NB4 (cell line): ENCODE measurements at regions not wholly inside any gene's neighbourhood (a gene's known extent, or its start where the extent isn't known, plus 50 kb on each side); places are given as distances from the start of the nearest gene placed in this dataset.

Experiments
- DNase-seq: peaks from one replicate; pipeline ENCODE4 v3.0.0; 2010; ENCODE audit warnings: low read depth
- H3K4me3 ChIP-seq: one replicate; pipeline ENCODE4 v1.5.1; 2011; ENCODE audit warnings: mild to moderate bottlenecking, low read depth, low read length, moderate library complexity
- MYC ChIP-seq: IDR thresholded peaks from 2 replicates; pipeline ENCODE4 v1.6.1; 2011; ENCODE audit warnings: low read depth, low read length
- POLR2A ChIP-seq: IDR thresholded peaks from 2 replicates; pipeline ENCODE4 v1.6.1; 2011; ENCODE audit warnings: mild to moderate bottlenecking; ENCODE audit not compliant: insufficient read length; ENCODE audit errors: extremely low read depth
- TF ChIP-seq, protein P1 (sequence below): IDR thresholded peaks from one replicate; pipeline ENCODE4 v1.5.1; 2012; ENCODE audit warnings: low read depth, low read length
- TF ChIP-seq, protein P2 (sequence below): IDR thresholded peaks from 2 replicates; pipeline ENCODE4 v1.6.1; 2011; ENCODE audit warnings: low read depth, low read length

DNA sequence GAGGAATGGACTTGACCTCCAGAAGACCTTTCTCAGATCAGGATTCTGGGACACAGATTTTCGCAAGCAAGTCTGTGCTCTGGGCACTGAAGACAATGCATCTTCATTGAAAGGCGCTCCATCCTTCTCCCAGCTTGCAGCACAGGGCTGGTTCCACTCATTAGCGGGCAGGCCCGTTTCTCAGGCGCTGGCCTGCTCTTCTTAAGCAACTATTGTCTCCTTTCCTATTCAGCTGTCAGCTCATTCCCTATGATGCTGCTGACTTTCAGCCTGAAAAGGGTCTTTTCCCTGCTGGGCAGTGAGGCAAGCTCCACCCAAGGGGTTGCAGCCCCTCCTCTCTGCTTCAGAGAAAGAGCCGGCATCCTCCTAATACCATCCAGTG, 91.9 kb upstream of the PLXNA2 start:
- no peak overlapping the region for H3K4me3 ChIP-seq
- TF ChIP-seq, protein P1, sequence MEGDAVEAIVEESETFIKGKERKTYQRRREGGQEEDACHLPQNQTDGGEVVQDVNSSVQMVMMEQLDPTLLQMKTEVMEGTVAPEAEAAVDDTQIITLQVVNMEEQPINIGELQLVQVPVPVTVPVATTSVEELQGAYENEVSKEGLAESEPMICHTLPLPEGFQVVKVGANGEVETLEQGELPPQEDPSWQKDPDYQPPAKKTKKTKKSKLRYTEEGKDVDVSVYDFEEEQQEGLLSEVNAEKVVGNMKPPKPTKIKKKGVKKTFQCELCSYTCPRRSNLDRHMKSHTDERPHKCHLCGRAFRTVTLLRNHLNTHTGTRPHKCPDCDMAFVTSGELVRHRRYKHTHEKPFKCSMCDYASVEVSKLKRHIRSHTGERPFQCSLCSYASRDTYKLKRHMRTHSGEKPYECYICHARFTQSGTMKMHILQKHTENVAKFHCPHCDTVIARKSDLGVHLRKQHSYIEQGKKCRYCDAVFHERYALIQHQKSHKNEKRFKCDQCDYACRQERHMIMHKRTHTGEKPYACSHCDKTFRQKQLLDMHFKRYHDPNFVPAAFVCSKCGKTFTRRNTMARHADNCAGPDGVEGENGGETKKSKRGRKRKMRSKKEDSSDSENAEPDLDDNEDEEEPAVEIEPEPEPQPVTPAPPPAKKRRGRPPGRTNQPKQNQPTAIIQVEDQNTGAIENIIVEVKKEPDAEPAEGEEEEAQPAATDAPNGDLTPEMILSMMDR: no peak
- TF ChIP-seq, protein P2, sequence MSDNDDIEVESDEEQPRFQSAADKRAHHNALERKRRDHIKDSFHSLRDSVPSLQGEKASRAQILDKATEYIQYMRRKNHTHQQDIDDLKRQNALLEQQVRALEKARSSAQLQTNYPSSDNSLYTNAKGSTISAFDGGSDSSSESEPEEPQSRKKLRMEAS: no peak
- TF ChIP-seq POLR2A (no peak), MYC (no peak)
- no peak for DNase-seq

DNA sequence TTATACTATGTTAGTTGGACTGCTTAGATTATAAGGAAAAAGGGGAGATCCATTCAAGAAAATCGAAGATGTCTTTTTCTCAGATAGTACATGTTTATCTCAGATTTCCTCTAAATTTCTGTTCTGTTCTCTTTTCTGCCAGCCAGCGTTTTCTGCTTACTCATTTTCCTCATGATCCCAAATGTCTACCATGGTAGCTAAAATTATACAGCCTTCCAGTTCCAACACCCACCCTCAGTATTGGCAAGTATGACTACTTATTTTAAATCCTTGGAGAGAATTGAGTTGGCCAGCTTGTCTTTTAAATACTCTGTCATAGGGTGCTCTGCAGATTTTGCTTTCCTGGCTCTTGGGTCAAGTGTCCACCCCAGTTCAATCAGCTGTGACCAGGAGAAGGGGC, 95.7 kb upstream of the PLXNA2 start:
- no peak overlapping the region for H3K4me3 ChIP-seq
- TF ChIP-seq, protein P2: no peak
- no peak for TF ChIP-seq MYC
- TF ChIP-seq POLR2A: no peak
- TF ChIP-seq, protein P1: no peak
- DNase-seq: no peak

DNA sequence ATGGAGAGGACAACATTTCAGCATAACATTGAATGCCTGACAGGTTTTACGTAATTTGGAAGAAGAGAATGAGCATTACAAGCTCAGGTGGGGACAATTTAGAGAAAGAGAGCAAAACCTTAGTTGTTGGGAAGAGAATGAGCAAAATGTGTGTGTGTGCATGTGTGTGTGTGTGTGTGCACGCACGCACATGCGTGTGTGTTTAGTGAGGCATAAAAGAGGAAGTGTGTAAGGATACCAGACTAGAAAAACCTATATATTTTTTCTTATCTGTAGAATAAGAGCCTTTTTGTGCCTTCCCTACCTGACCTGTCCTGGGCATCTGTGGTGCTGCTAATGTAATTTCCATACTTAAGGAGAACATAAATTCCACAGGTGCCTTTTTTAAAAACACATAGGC, 99.0 kb upstream of the PLXNA2 start:
- peak; percentile 11 for DNase-seq
- no peak overlapping the region for H3K4me3 ChIP-seq

DNA sequence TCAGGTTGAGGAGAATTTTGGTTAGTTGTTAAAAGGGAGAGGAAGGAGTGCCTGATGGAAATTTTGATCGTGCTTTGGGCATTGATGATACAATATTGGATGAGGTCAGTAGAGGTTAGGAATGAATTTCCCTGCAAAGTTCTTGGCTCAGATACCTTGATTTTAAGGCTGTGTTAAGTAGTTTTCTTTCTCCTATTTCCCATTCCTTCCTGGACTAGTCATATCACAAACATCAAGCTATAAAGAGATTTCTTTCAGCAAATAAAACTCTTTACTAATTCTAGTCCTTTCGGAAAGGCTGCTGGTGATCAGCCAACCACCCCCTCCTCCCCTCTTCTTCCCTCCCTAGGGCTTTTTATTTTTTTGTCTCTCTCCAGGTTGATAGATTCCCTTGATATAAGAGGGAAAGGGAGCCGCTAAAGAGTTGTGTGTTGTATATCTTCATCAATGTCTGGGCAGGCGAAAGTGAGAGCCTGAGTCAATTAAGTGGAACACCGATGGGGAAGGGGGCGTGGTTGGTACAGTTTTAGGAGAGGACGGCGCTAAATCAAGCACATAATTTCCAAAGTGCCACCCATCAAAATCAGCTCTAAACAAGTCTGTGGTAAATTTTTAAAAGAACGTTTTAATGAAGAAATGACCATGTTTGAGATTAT, 100.1 kb upstream of the PLXNA2 start:
- no peak overlapping the region for H3K4me3 ChIP-seq
- TF ChIP-seq, protein P2: no peak
- no peak for TF ChIP-seq POLR2A
- TF ChIP-seq MYC: no peak
- TF ChIP-seq, protein P1: no peak
- no peak for DNase-seq

More for the DNA sequence above, 99.0 kb upstream of the PLXNA2 start:
- no peak for TF ChIP-seq POLR2A
- no peak for TF ChIP-seq MYC
- TF ChIP-seq, protein P2: no peak
- TF ChIP-seq, protein P1: no peak

DNA sequence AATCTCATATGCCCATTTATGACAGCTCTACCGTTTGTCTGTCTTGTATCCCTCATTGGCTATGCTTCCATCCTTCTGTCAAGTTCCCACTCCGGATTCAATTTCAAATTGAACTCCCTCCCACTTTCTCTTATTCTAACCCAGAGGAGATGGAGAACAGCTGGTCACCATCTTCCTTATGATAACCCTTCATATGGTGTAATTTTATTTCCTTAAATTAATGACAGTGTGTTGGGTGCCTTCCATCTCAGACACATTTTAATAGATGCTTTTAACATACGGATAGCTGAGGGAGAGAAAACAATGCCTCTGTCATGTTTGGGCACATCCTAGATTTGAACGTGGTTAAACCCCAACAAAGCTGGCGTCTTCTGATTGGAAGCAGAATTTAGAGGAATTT, 103.0 kb upstream of the PLXNA2 start:
- TF ChIP-seq POLR2A (no peak), MYC (no peak)
- TF ChIP-seq, protein P1: no peak
- TF ChIP-seq, protein P2: no peak
- H3K4me3 ChIP-seq: no peak overlapping the region
- no peak for DNase-seq
